ENCODE measurements at regions not wholly inside any gene's neighbourhood (a gene's known extent, or its start where the extent isn't known, plus 50 kb on each side); places are given as distances from the start of the nearest gene placed in this dataset.
"Not testable (repeated sequence)": the region's sequence is repeated elsewhere in the genome, so short reads cannot be mapped to it uniquely, and the experiment has no call there.

- no peak for ATAC-seq
- intact Hi-C loops (cut with DNase I, micrococcal nuclease) = no loop called here
- no peak for DNase-seq
Measured at GRCh38 chr1:65020774-65021173, 54.4 kb upstream of the JAK1 start.

GRCh38 chr1:65021795-65022194 is 55.4 kb upstream of the JAK1 start:
- DNase-seq (no peak), ATAC-seq (peak; percentile 69)
- intact Hi-C loops (cut with DNase I, micrococcal nuclease) = no loop called here

- no peak for DNase-seq
- intact Hi-C loops (cut with DNase I, micrococcal nuclease) = no loop called here
Measured at GRCh38 chr1:65022216-65022615, 55.9 kb upstream of the JAK1 start.

GRCh38 chr1:65025794-65026193 is 59.4 kb upstream of the JAK1 start:
- DNase-seq (no peak), ATAC-seq (peak; percentile 76)
- intact Hi-C loops (cut with DNase I, micrococcal nuclease) = no loop called here

More at GRCh38 chr1:65022216-65022615, 55.9 kb upstream of the JAK1 start:
- no peak for ATAC-seq

GRCh38 chr1:65026235-65026634 is 59.9 kb upstream of the JAK1 start:
- intact Hi-C loops (cut with DNase I, micrococcal nuclease) = no loop called here
- no peak for ATAC-seq

GRCh38 chr1:65027666-65028358 is 61.5 kb upstream of the JAK1 start:
- DNase-seq = peak; percentile 71 to 73
- intact Hi-C loops (cut with DNase I, micrococcal nuclease) = no loop called here
- ATAC-seq = peak; percentile 87

More at GRCh38 chr1:65026235-65026634, 59.9 kb upstream of the JAK1 start:
- DNase-seq = no peak

- intact Hi-C loops (cut with DNase I, micrococcal nuclease); DNase-seq; ATAC-seq: not testable (repeated sequence)
Measured at GRCh38 chr1:65029434-65029833, 63.1 kb upstream of the JAK1 start.

- DNase-seq; intact Hi-C loops (cut with DNase I, micrococcal nuclease); ATAC-seq: not testable (repeated sequence)
Measured at GRCh38 chr1:65034879-65035278, 68.5 kb upstream of the JAK1 start.

GRCh38 chr1:65036570-65037051 is 70.3 kb upstream of the JAK1 start:
- no peak for ATAC-seq
- DNase-seq = no peak
- intact Hi-C loops (cut with DNase I, micrococcal nuclease) = no loop called here

- ATAC-seq = no peak
- intact Hi-C loops (cut with DNase I, micrococcal nuclease) = no loop called here
- no peak for DNase-seq
Measured at GRCh38 chr1:65039066-65039465, 72.7 kb upstream of the JAK1 start.

- no peak for DNase-seq
- ATAC-seq = no peak
- intact Hi-C loops (cut with DNase I, micrococcal nuclease) = no loop called here
Measured at GRCh38 chr1:65039508-65039907, 73.2 kb upstream of the JAK1 start.

- no peak for ATAC-seq
- intact Hi-C loops (cut with DNase I, micrococcal nuclease) = no loop called here
- DNase-seq = no peak
Measured at GRCh38 chr1:65042467-65042866, 76.1 kb upstream of the JAK1 start.

- intact Hi-C loops (cut with DNase I, micrococcal nuclease) = no loop called here
- DNase-seq = no peak
- no peak for ATAC-seq
Measured at GRCh38 chr1:65044411-65044810, 78.1 kb upstream of the JAK1 start.

- DNase-seq (no peak), ATAC-seq (no peak)
- intact Hi-C loops (cut with DNase I, micrococcal nuclease) = no loop called here
Measured at GRCh38 chr1:65045022-65045817, 78.9 kb upstream of the JAK1 start.

GRCh38 chr1:65048335-65048734 is 82.0 kb upstream of the JAK1 start:
- intact Hi-C loops (cut with DNase I, micrococcal nuclease) = no loop called here
- peak; percentile 46 for ATAC-seq

GRCh38 chr1:65049941-65050713 is 83.8 kb upstream of the JAK1 start:
- intact Hi-C loops (cut with DNase I, micrococcal nuclease) = no loop called here
- DNase-seq (no peak), ATAC-seq (no peak)

More at GRCh38 chr1:65048335-65048734, 82.0 kb upstream of the JAK1 start:
- DNase-seq = no peak

- ATAC-seq (peak; percentile 70), DNase-seq (no peak)
- intact Hi-C loops (cut with DNase I, micrococcal nuclease) = no loop called here
Measured at GRCh38 chr1:65050735-65051134, 84.4 kb upstream of the JAK1 start.

- ATAC-seq (no peak), DNase-seq (no peak)
- intact Hi-C loops (cut with DNase I, micrococcal nuclease) = no loop called here
Measured at GRCh38 chr1:65054481-65054880, 88.1 kb upstream of the JAK1 start.

- no peak for DNase-seq
- no peak for ATAC-seq
- intact Hi-C loops (cut with DNase I, micrococcal nuclease) = no loop called here
Measured at GRCh38 chr1:65055747-65056146, 89.4 kb upstream of the JAK1 start.
